OCI-LY1 (cell line): ENCODE measurements at regions not wholly inside any gene's neighbourhood (a gene's known extent, or its start where the extent isn't known, plus 50 kb on each side); places are given as distances from the start of the nearest gene placed in this dataset.

Experiments
- H2AFZ ChIP-seq: fragments of 200-600 bp; sonication (generic), shearing (Covaris generic); 2 replicates; pipeline ENCODE4 v1.6.0; 2014; ENCODE audit warnings: antibody characterized with exemption, mild to moderate bottlenecking, low read length
- H3F3A ChIP-seq: fragments of 200-600 bp; sonication (generic), shearing (Covaris generic); 2 replicates; pipeline ENCODE4 v1.6.0; 2014; ENCODE audit warnings: mild to moderate bottlenecking, antibody characterized with exemption, low read length, moderate library complexity; ENCODE audit not compliant: insufficient read depth
- H3K27ac ChIP-seq: fragments of 200-600 bp; sonication (generic); 2 replicates; pipeline ENCODE4 v1.5.1; 2014; ENCODE audit warnings: low read length, mixed run types, mild to moderate bottlenecking, low read depth; ENCODE audit not compliant: poor library complexity, severe bottlenecking
- H3K27me3 ChIP-seq: fragments of 200-600 bp; sonication (generic); 2 replicates; pipeline ENCODE4 v1.6.0; 2014; ENCODE audit warnings: antibody characterized with exemption, mild to moderate bottlenecking, low read length, moderate library complexity; ENCODE audit not compliant: insufficient read depth
- H3K36me3 ChIP-seq: fragments of 200-600 bp; sonication (generic); 2 replicates; pipeline ENCODE4 v1.6.1; 2014; ENCODE audit warnings: mild to moderate bottlenecking, antibody characterized with exemption, low read length, moderate library complexity, mixed read lengths; ENCODE audit not compliant: insufficient read depth
- H3K4me1 ChIP-seq: fragments of 200-600 bp; sonication (generic); 2 replicates; pipeline ENCODE4 v1.5.1; 2014; ENCODE audit warnings: mild to moderate bottlenecking, low read length, moderate library complexity; ENCODE audit not compliant: insufficient read depth, severe bottlenecking
- H3K4me2 ChIP-seq: fragments of 200-600 bp; sonication (generic), shearing (Covaris generic); 2 replicates; pipeline ENCODE4 v1.6.1; 2014; ENCODE audit warnings: low read length
- H3K4me3 ChIP-seq: fragments of 200-600 bp; sonication (generic); 2 replicates; pipeline ENCODE4 v1.5.1; 2014; ENCODE audit warnings: low read length, low read depth, mild to moderate bottlenecking, mixed read lengths; ENCODE audit not compliant: poor library complexity, severe bottlenecking
- H3K79me2 ChIP-seq: fragments of 200-600 bp; shearing (Covaris generic); 2 replicates; pipeline ENCODE4 v1.6.1; 2016; ENCODE audit warnings: mixed run types, low read length, mixed read lengths; ENCODE audit not compliant: insufficient read depth
- H3K9ac ChIP-seq: fragments of 200-600 bp; sonication (generic), shearing (Covaris generic); 2 replicates; pipeline ENCODE4 v1.6.1; 2014; ENCODE audit warnings: mild to moderate bottlenecking, low read length, mixed read lengths
- H3K9me2 ChIP-seq: fragments of 200-600 bp; sonication (generic), shearing (Covaris generic); 2 replicates; pipeline ENCODE4 v1.6.1; 2014; ENCODE audit warnings: low read depth, mild to moderate bottlenecking, low read length, mixed read lengths
- H3K9me3 ChIP-seq: fragments of 200-600 bp; shearing (Covaris generic); 2 replicates; pipeline ENCODE4 v1.6.1; 2014; ENCODE audit warnings: low read length, mixed read lengths
- H4K20me1 ChIP-seq: fragments of 200-600 bp; sonication (generic), shearing (Covaris generic); 2 replicates; pipeline ENCODE4 v1.6.0; 2016; ENCODE audit warnings: mild to moderate bottlenecking, low read length; ENCODE audit not compliant: insufficient read depth
- CTCF ChIP-seq: fragments of 200-600 bp; sonication (generic), shearing (Covaris generic); IDR thresholded peaks from 2 replicates; pipeline ENCODE4 v1.5.1; 2017; ENCODE audit warnings: mild to moderate bottlenecking, antibody characterized with exemption, low read length, moderate library complexity, mixed read lengths
- EZH2 ChIP-seq: fragments of 200-600 bp; sonication (generic), shearing (Covaris generic); IDR thresholded peaks from 2 replicates; pipeline ENCODE4 v1.8.0; 2017; ENCODE audit warnings: borderline replicate concordance, mixed run types, mild to moderate bottlenecking, antibody characterized with exemption, low read length, moderate library complexity, mixed read lengths

- Histone ChIP-seq H3K36me3 (no peaks in the 10 kb centered on the region), H3K9ac (no peak overlapping the region), H2AFZ (no peak overlapping the region), H3K9me3 (no peaks in the 10 kb centered on the region), H3F3A (no peaks in the 10 kb centered on the region), H3K4me2 (no peak overlapping the region), H3K27ac (no peak overlapping the region), H3K79me2 (no peaks in the 10 kb centered on the region), H4K20me1 (no peaks in the 10 kb centered on the region), H3K4me1 (no peaks in the 10 kb centered on the region), H3K4me3 (no peak overlapping the region), H3K27me3 (peaks cover 10% of the 10 kb centered on the region; the same call in 1 of the 2 replicates), H3K9me2 (no peaks in the 10 kb centered on the region)
- no peak for TF ChIP-seq CTCF
- TF ChIP-seq EZH2 = no peak
These were observed 353.1 kb downstream of the FOXL1 start for GRCh38 chr16:86931410-86931941.

GRCh38 chr16:86932130-86932982, 354.0 kb downstream of the FOXL1 start:
- Histone ChIP-seq H4K20me1 (no peaks in the 10 kb centered on the region), H3K4me2 (no peak overlapping the region), H3K4me1 (no peaks in the 10 kb centered on the region), H3K27ac (no peak overlapping the region), H3K9me3 (no peaks in the 10 kb centered on the region), H3F3A (no peaks in the 10 kb centered on the region), H3K27me3 (peaks cover 13% of the 10 kb centered on the region), H3K9ac (no peak overlapping the region), H3K4me3 (no peak overlapping the region), H3K36me3 (no peaks in the 10 kb centered on the region), H2AFZ (no peak overlapping the region), H3K79me2 (no peaks in the 10 kb centered on the region), H3K9me2 (no peaks in the 10 kb centered on the region)
- no peak for TF ChIP-seq EZH2
- TF ChIP-seq CTCF = no peak

GRCh38 chr16:86934581-86935375, 356.4 kb downstream of the FOXL1 start:
- H4K20me1 ChIP-seq = no peaks in the 10 kb centered on the region
- TF ChIP-seq CTCF (no peak), EZH2 (no peak)
- no peak overlapping the region for H3K9ac ChIP-seq
- peaks cover 13% of the 10 kb centered on the region for H3K27me3 ChIP-seq
- H3K9me2 ChIP-seq = no peaks in the 10 kb centered on the region
- no peaks in the 10 kb centered on the region for H3K4me1 ChIP-seq
- H3K36me3 ChIP-seq = no peaks in the 10 kb centered on the region
- no peak overlapping the region for H2AFZ ChIP-seq
- H3K27ac ChIP-seq = no peak overlapping the region
- H3K4me3 ChIP-seq = no peak overlapping the region
- no peaks in the 10 kb centered on the region for H3K79me2 ChIP-seq
- H3K9me3 ChIP-seq = 0 out of 2 replicates have a peak, but pooled peaks cover 3% of the 10 kb centered on the region
- no peak overlapping the region for H3K4me2 ChIP-seq
- H3F3A ChIP-seq = no peaks in the 10 kb centered on the region
